Endodermal cell (in vitro differentiated cells): ENCODE measurements at regions not wholly inside any gene's neighbourhood (a gene's known extent, or its start where the extent isn't known, plus 50 kb on each side); places are given as distances from the start of the nearest gene placed in this dataset.

Experiments
- DNase-seq: peaks from one replicate; pipeline ENCODE4 v3.0.0-alpha.2; 2017
- H3K27ac ChIP-seq: 2 replicates; pipeline ENCODE4 v1.5.1; 2013; ENCODE audit warnings: mild to moderate bottlenecking, low read depth, low read length, moderate library complexity
- H3K27me3 ChIP-seq: 2 replicates; pipeline ENCODE4 v1.6.1; 2013; ENCODE audit warnings: mild to moderate bottlenecking, low read length, moderate library complexity; ENCODE audit not compliant: insufficient read depth, control insufficient read depth, poor library complexity, severe bottlenecking
- H3K36me3 ChIP-seq: 2 replicates; pipeline ENCODE4 v1.7.0; 2013; ENCODE audit warnings: mild to moderate bottlenecking, low read length, moderate library complexity; ENCODE audit not compliant: control insufficient read depth, insufficient read depth
- H3K4me1 ChIP-seq: one replicate; pipeline ENCODE4 v1.7.0; 2013; ENCODE audit warnings: low read length; ENCODE audit not compliant: control insufficient read depth, insufficient read depth
- H3K4me3 ChIP-seq: 2 replicates; pipeline ENCODE4 v1.5.1; 2013; ENCODE audit warnings: mild to moderate bottlenecking, low read length, moderate library complexity
- H3K9ac ChIP-seq: 2 replicates; pipeline ENCODE4 v1.6.1; 2013; ENCODE audit warnings: mild to moderate bottlenecking, low read length, moderate library complexity; ENCODE audit not compliant: poor library complexity, severe bottlenecking; ENCODE audit errors: extremely low read depth
- H3K9me3 ChIP-seq: 2 replicates; pipeline ENCODE4 v1.6.1; 2013; ENCODE audit warnings: mild to moderate bottlenecking, low read length, moderate library complexity; ENCODE audit not compliant: control insufficient read depth
- H3K27ac Mint-ChIP-seq: 2 replicates; pipeline ENCODE4 v1.8.0; 2020; ENCODE audit warnings: mixed read lengths
- H3K27me3 Mint-ChIP-seq: 2 replicates; pipeline ENCODE4 v1.8.0; 2021; ENCODE audit warnings: mild to moderate bottlenecking, mixed read lengths; ENCODE audit not compliant: insufficient read depth
- H3K36me3 Mint-ChIP-seq: 2 replicates; pipeline ENCODE4 v1.8.0; 2020; ENCODE audit warnings: low read depth, mixed read lengths
- H3K4me1 Mint-ChIP-seq: 2 replicates; pipeline ENCODE4 v1.8.0; 2020; ENCODE audit warnings: mixed read lengths
- H3K4me3 Mint-ChIP-seq: 2 replicates; pipeline ENCODE4 v1.8.0; 2020; ENCODE audit warnings: mild to moderate bottlenecking, moderate library complexity, mixed read lengths
- H3K9me3 Mint-ChIP-seq: 2 replicates; pipeline ENCODE4 v1.8.0; 2020; ENCODE audit warnings: mild to moderate bottlenecking, mixed read lengths
- CTCF ChIP-seq: fragments of 200-600 bp; sonication (generic); conservative IDR thresholded peaks from 2 replicates; pipeline ENCODE4 v1.5.0; 2021; ENCODE audit warnings: antibody characterized with exemption, mild to moderate bottlenecking
- WGBS, 2 experiments: methylation state at CpG; one replicate each; pipeline versions ENCODE4 v1.1.5 to v1.1.7; 2013; ENCODE audit warnings: missing lambda C conversion rate in 2 of 2, mixed read lengths in 1 of 2; ENCODE audit not compliant: insufficient coverage in 1 of 2, insufficient read length in 1 of 2; 5-methylcytosine and 5-hydroxymethylcytosine counted together

DNA sequence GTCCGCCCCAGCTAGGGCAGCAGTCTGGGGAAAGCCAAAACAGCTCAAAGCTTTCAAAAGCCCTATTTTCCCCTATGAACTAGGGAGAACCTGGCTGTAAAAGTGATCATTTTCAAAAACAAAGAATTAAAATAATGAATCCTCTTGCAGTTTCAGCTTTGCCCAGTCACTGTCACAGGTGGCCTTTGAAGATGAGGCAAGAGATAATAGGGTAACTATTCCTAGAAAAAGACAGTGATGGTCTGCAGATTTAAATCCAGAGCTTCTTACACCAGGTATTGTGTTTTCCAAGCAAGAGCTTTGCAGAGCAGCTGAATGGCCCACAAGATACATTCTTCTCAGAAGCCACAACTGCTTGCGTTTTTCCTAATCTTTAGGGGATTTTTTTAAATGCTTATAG is 80.2 kb upstream of the NUDT4 start:
- H3K4me1 ChIP-seq: peaks cover 7% of the 10 kb centered on the region
- no peaks in the 10 kb centered on the region for H3K27me3 Mint-ChIP-seq
- no peak overlapping the region for H3K27ac ChIP-seq
- peaks cover 28% of the 10 kb centered on the region for H3K4me1 Mint-ChIP-seq
- no peak for TF ChIP-seq CTCF
- no peaks in the 10 kb centered on the region for H3K27me3 ChIP-seq
- peak overlapping the region; percentile 84 for H3K27ac Mint-ChIP-seq
- no peak overlapping the region for H3K9ac ChIP-seq
- no peak for DNase-seq
- WGBS, 2 experiments: 84 to 100% methylated on average over 1 to 2 of the region's 2 CpGs
- no peaks in the 10 kb centered on the region for H3K36me3 ChIP-seq
- no peaks in the 10 kb centered on the region for H3K9me3 ChIP-seq
- no peaks in the 10 kb centered on the region for H3K9me3 Mint-ChIP-seq
- H3K4me3 ChIP-seq: no peak overlapping the region
- no peak overlapping the region for H3K4me3 Mint-ChIP-seq
- no peaks in the 10 kb centered on the region for H3K36me3 Mint-ChIP-seq

GRCh38 chr12:93299262-93299846 is 78.4 kb upstream of the NUDT4 start:
- no peaks in the 10 kb centered on the region for H3K27me3 ChIP-seq
- no peaks in the 10 kb centered on the region for H3K9me3 Mint-ChIP-seq
- H3K27me3 Mint-ChIP-seq: no peaks in the 10 kb centered on the region
- no peaks in the 10 kb centered on the region for H3K36me3 Mint-ChIP-seq
- WGBS, 2 experiments: 89 to 94% methylated on average over 5 of the region's 5 CpGs
- no peak overlapping the region for H3K9ac ChIP-seq
- H3K4me3 Mint-ChIP-seq: no peak overlapping the region
- no peaks in the 10 kb centered on the region for H3K36me3 ChIP-seq
- H3K4me3 ChIP-seq: no peak overlapping the region
- H3K4me1 Mint-ChIP-seq: peaks cover 16% of the 10 kb centered on the region
- no peak for TF ChIP-seq CTCF
- DNase-seq: no peak
- H3K27ac Mint-ChIP-seq: no peak overlapping the region
- peaks cover 7% of the 10 kb centered on the region for H3K4me1 ChIP-seq
- no peaks in the 10 kb centered on the region for H3K9me3 ChIP-seq
- H3K27ac ChIP-seq: no peak overlapping the region

GRCh38 chr12:93300611-93301021 is 77.1 kb upstream of the NUDT4 start:
- Histone ChIP-seq H3K9ac (no peak overlapping the region), H3K27ac (no peak overlapping the region), H3K27me3 (no peaks in the 10 kb centered on the region), H3K9me3 (no peaks in the 10 kb centered on the region), H3K36me3 (no peaks in the 10 kb centered on the region), H3K4me1 (peaks cover 7% of the 10 kb centered on the region), H3K4me3 (no peak overlapping the region)
- H3K9me3 Mint-ChIP-seq: peaks cover 2% of the 10 kb centered on the region
- 92 to 100% methylated on average over 1 to 2 of the region's 2 CpGs for WGBS, 2 experiments
- no peak overlapping the region for H3K27ac Mint-ChIP-seq
- no peak for TF ChIP-seq CTCF
- H3K4me3 Mint-ChIP-seq: no peak overlapping the region
- H3K36me3 Mint-ChIP-seq: no peaks in the 10 kb centered on the region
- peaks cover 16% of the 10 kb centered on the region for H3K4me1 Mint-ChIP-seq
- H3K27me3 Mint-ChIP-seq: no peaks in the 10 kb centered on the region
- no peak for DNase-seq
